ENCODE measurements at regions not wholly inside any gene's neighbourhood (a gene's known extent, or its start where the extent isn't known, plus 50 kb on each side); places are given as distances from the start of the nearest gene placed in this dataset.

GRCh38 chr3:162134571-162134970 is 638.0 kb downstream of the OTOL1 start:
- no peaks in the 10 kb centered on the region for H3K27me3 ChIP-seq
- H3K9me3 ChIP-seq, result no peaks in the 10 kb centered on the region
- H3K27ac ChIP-seq, result no peak overlapping the region
- no peaks in the 10 kb centered on the region for H3K4me1 ChIP-seq
- DNase-seq (no peak), ATAC-seq (no peak)
- H3K4me3 ChIP-seq, result no peak overlapping the region
- WGBS (ENCODE audit: insufficient coverage, low coverage, low lambda C conversion rate, missing lambda C conversion rate), result 45% methylated on average over 3 of the region's 4 CpGs
- TF ChIP-seq POLR2A (IDR thresholded peaks at IDR 0.05) (no peak), CTCF (IDR thresholded peaks at IDR 0.05) (no peak)
- intact Hi-C loops (cut with DNase I), result no loop called here
- no peaks in the 10 kb centered on the region for H3K36me3 ChIP-seq

- no peaks in the 10 kb centered on the region for H3K36me3 ChIP-seq
- no peaks in the 10 kb centered on the region for H3K4me1 ChIP-seq
- no peaks in the 10 kb centered on the region for H3K9me3 ChIP-seq
- no peaks in the 10 kb centered on the region for H3K27me3 ChIP-seq
- TF ChIP-seq POLR2A (IDR thresholded peaks at IDR 0.05), result no peak
- no peak for TF ChIP-seq CTCF (IDR thresholded peaks at IDR 0.05)
- intact Hi-C loops (cut with DNase I), result no loop called here
- ATAC-seq, result no peak
- no peak for DNase-seq
- H3K4me3 ChIP-seq, result no peak overlapping the region
- H3K27ac ChIP-seq, result no peak overlapping the region
- WGBS (ENCODE audit: insufficient coverage, low coverage, low lambda C conversion rate, missing lambda C conversion rate), result 63% methylated on average over 2 of the region's 2 CpGs
Measured at GRCh38 chr3:162136136-162136535, 639.5 kb downstream of the OTOL1 start.

- H3K27ac ChIP-seq, result no peak overlapping the region
- DNase-seq (no peak), ATAC-seq (no peak)
- 35% methylated on average over 4 of the region's 4 CpGs for WGBS (ENCODE audit: insufficient coverage, low coverage, low lambda C conversion rate, missing lambda C conversion rate)
- H3K4me1 ChIP-seq, result no peaks in the 10 kb centered on the region
- H3K36me3 ChIP-seq, result no peaks in the 10 kb centered on the region
- no peak overlapping the region for H3K4me3 ChIP-seq
- intact Hi-C loops (cut with DNase I), result no loop called here
- no peaks in the 10 kb centered on the region for H3K27me3 ChIP-seq
- H3K9me3 ChIP-seq, result no peaks in the 10 kb centered on the region
- TF ChIP-seq POLR2A (IDR thresholded peaks at IDR 0.05), result no peak
- no peak for TF ChIP-seq CTCF (IDR thresholded peaks at IDR 0.05)
Measured at GRCh38 chr3:162138509-162138908, 641.9 kb downstream of the OTOL1 start.

GRCh38 chr3:162139841-162140240 is 643.2 kb downstream of the OTOL1 start:
- ATAC-seq (no peak), DNase-seq (no peak)
- Histone ChIP-seq H3K36me3 (no peaks in the 10 kb centered on the region), H3K27me3 (no peaks in the 10 kb centered on the region), H3K4me1 (no peaks in the 10 kb centered on the region), H3K9me3 (no peaks in the 10 kb centered on the region), H3K27ac (no peak overlapping the region), H3K4me3 (no peak overlapping the region)
- intact Hi-C loops (cut with DNase I), result no loop called here
- 25% methylated on average over 1 of the region's 1 CpG for WGBS (ENCODE audit: insufficient coverage, low coverage, low lambda C conversion rate, missing lambda C conversion rate)
- TF ChIP-seq CTCF (IDR thresholded peaks at IDR 0.05) (no peak), POLR2A (IDR thresholded peaks at IDR 0.05) (no peak)

- no peak for TF ChIP-seq POLR2A (IDR thresholded peaks at IDR 0.05)
- no peak for TF ChIP-seq CTCF (IDR thresholded peaks at IDR 0.05)
- DNase-seq, result no peak
- Histone ChIP-seq H3K27me3 (no peaks in the 10 kb centered on the region), H3K36me3 (no peaks in the 10 kb centered on the region), H3K27ac (no peak overlapping the region), H3K4me3 (no peak overlapping the region), H3K9me3 (no peaks in the 10 kb centered on the region), H3K4me1 (no peaks in the 10 kb centered on the region)
- intact Hi-C loops (cut with DNase I), result no loop called here
- WGBS (ENCODE audit: insufficient coverage, low coverage, low lambda C conversion rate, missing lambda C conversion rate), result 19% methylated on average over 2 of the region's 2 CpGs
- ATAC-seq, result no peak
Measured at GRCh38 chr3:162141272-162141791, 644.7 kb downstream of the OTOL1 start.
